ENCODE measurements at regions not wholly inside any gene's neighbourhood (a gene's known extent, or its start where the extent isn't known, plus 50 kb on each side); places are given as distances from the start of the nearest gene placed in this dataset.

- no peaks in the 10 kb centered on the region for H3K27me3 ChIP-seq (ENCODE audit: control insufficient read depth, insufficient read depth, low read length)
- no peaks in the 10 kb centered on the region for H3K36me3 ChIP-seq (ENCODE audit: control insufficient read depth, insufficient read depth, low read length)
- no peak overlapping the region for H3K4me3 ChIP-seq (ENCODE audit: low read depth, low read length)
- DNase-seq (ENCODE audit: low read depth), result no peak
- TF ChIP-seq CTCF (IDR thresholded peaks at IDR 0.05; ENCODE audit: insufficient read depth, low read length, poor library complexity, severe bottlenecking), result no peak
These were observed 240.2 kb upstream of the BRINP1 start for GRCh38 chr9:119609277-119609971.

GRCh38 chr9:119601632-119602031 lies 232.4 kb upstream of the BRINP1 start:
- Histone ChIP-seq H3K36me3 (ENCODE audit: control insufficient read depth, insufficient read depth, low read length) (no peaks in the 10 kb centered on the region), H3K27me3 (ENCODE audit: control insufficient read depth, insufficient read depth, low read length) (no peaks in the 10 kb centered on the region), H3K4me3 (ENCODE audit: low read depth, low read length) (no peak overlapping the region)
- DNase-seq (ENCODE audit: low read depth), result no peak
- no peak for TF ChIP-seq CTCF (IDR thresholded peaks at IDR 0.05; ENCODE audit: insufficient read depth, low read length, poor library complexity, severe bottlenecking)

GRCh38 chr9:119597499-119597898 lies 228.3 kb upstream of the BRINP1 start:
- DNase-seq (ENCODE audit: low read depth), result no peak
- no peak overlapping the region for H3K4me3 ChIP-seq (ENCODE audit: low read depth, low read length)
- H3K36me3 ChIP-seq (ENCODE audit: control insufficient read depth, insufficient read depth, low read length), result no peaks in the 10 kb centered on the region
- no peaks in the 10 kb centered on the region for H3K27me3 ChIP-seq (ENCODE audit: control insufficient read depth, insufficient read depth, low read length)
- no peak for TF ChIP-seq CTCF (IDR thresholded peaks at IDR 0.05; ENCODE audit: insufficient read depth, low read length, poor library complexity, severe bottlenecking)

GRCh38 chr9:119596703-119597102 lies 227.5 kb upstream of the BRINP1 start:
- H3K27me3 ChIP-seq (ENCODE audit: control insufficient read depth, insufficient read depth, low read length), result no peaks in the 10 kb centered on the region
- no peak for DNase-seq (ENCODE audit: low read depth)
- TF ChIP-seq CTCF (IDR thresholded peaks at IDR 0.05; ENCODE audit: insufficient read depth, low read length, poor library complexity, severe bottlenecking), result no peak
- H3K36me3 ChIP-seq (ENCODE audit: control insufficient read depth, insufficient read depth, low read length), result no peaks in the 10 kb centered on the region
- H3K4me3 ChIP-seq (ENCODE audit: low read depth, low read length), result no peak overlapping the region

- no peak for TF ChIP-seq CTCF (IDR thresholded peaks at IDR 0.05; ENCODE audit: insufficient read depth, low read length, poor library complexity, severe bottlenecking)
- no peak for DNase-seq (ENCODE audit: low read depth)
- no peaks in the 10 kb centered on the region for H3K27me3 ChIP-seq (ENCODE audit: control insufficient read depth, insufficient read depth, low read length)
These were observed 219.9 kb upstream of the BRINP1 start for GRCh38 chr9:119588874-119589744.

More at GRCh38 chr9:119588874-119589744, 219.9 kb upstream of the BRINP1 start:
- Histone ChIP-seq H3K36me3 (ENCODE audit: control insufficient read depth, insufficient read depth, low read length) (no peaks in the 10 kb centered on the region), H3K4me3 (ENCODE audit: low read depth, low read length) (no peak overlapping the region)

Measured in kidney epithelial cell (primary cell).